GM18520 (cell line): ENCODE measurements at regions not wholly inside any gene's neighbourhood (a gene's known extent, or its start where the extent isn't known, plus 50 kb on each side); places are given as distances from the start of the nearest gene placed in this dataset.

Experiments used
- ATAC-seq: cut with Tn5 transposase; IDR thresholded peaks from one replicate; pipeline ENCODE4 v1.9.1; 2021; ENCODE audit not compliant: unreplicated experiment

- ATAC-seq: no peak
These were observed 50.0 kb upstream of the BET1 start for GRCh38 chr7:94054130-94054529.

GRCh38 chr7:94055963-94056362 lies 51.8 kb upstream of the BET1 start:
- ATAC-seq: no peak

- no peak for ATAC-seq
These were observed 52.6 kb upstream of the BET1 start for GRCh38 chr7:94056796-94057207.

- ATAC-seq: no peak
These were observed 53.8 kb upstream of the BET1 start for GRCh38 chr7:94057955-94058354.

- peak; percentile 55 for ATAC-seq
These were observed 55.6 kb upstream of the BET1 start for GRCh38 chr7:94059746-94060145.

- no peak for ATAC-seq
These were observed 56.6 kb upstream of the BET1 start for GRCh38 chr7:94060752-94061151.

- no peak for ATAC-seq
These were observed 57.2 kb upstream of the BET1 start for GRCh38 chr7:94061326-94061725.

GRCh38 chr7:94062372-94062771 lies 58.2 kb upstream of the BET1 start:
- no peak for ATAC-seq

GRCh38 chr7:94064541-94065191 lies 60.5 kb upstream of the BET1 start:
- no peak for ATAC-seq

GRCh38 chr7:94067047-94067446 lies 62.9 kb upstream of the BET1 start:
- no peak for ATAC-seq

GRCh38 chr7:94067506-94067905 lies 63.4 kb upstream of the BET1 start:
- ATAC-seq: no peak

- peak; percentile 53 for ATAC-seq
These were observed 65.1 kb upstream of the BET1 start for GRCh38 chr7:94069162-94069739.

- no peak for ATAC-seq
These were observed 76.4 kb upstream of the BET1 start for GRCh38 chr7:94080551-94080950.

- no peak for ATAC-seq
These were observed 78.0 kb upstream of the BET1 start for GRCh38 chr7:94082126-94082525.

- peak; percentile 98 for ATAC-seq
These were observed 83.7 kb upstream of the BET1 start for GRCh38 chr7:94087664-94088352.

GRCh38 chr7:94088560-94088959 lies 84.4 kb upstream of the BET1 start:
- no peak for ATAC-seq

- ATAC-seq: no peak
These were observed 85.7 kb upstream of the BET1 start for GRCh38 chr7:94089806-94090205.

- no peak for ATAC-seq
These were observed 88.8 kb upstream of the BET1 start for GRCh38 chr7:94092980-94093379.

- no peak for ATAC-seq
These were observed 90.1 kb upstream of the BET1 start for GRCh38 chr7:94094298-94094697.

- ATAC-seq: no peak
These were observed 91.3 kb upstream of the BET1 start for GRCh38 chr7:94095316-94096009.

- no peak for ATAC-seq
These were observed 95.5 kb upstream of the BET1 start for GRCh38 chr7:94099679-94100078.
